GM12878 (cell line): ENCODE measurements at regions not wholly inside any gene's neighbourhood (a gene's known extent, or its start where the extent isn't known, plus 50 kb on each side); places are given as distances from the start of the nearest gene placed in this dataset.

Source experiments
- ATAC-seq: fragments of 200-7000 bp; cut with Tn5 transposase; 3 replicates; pipeline ENCODE4 v1.9.1; 2020; ENCODE audit warnings: mild to moderate bottlenecking, moderate library complexity
- BruUV-seq: library from RNA; stranded (reverse); fragments of 400-500 nt; replicated peaks from 2 replicates; lab custom pipeline; 2021; lab: Mats Ljungman, UMichigan
- CTCF ChIA-PET: fragments of 300-600 bp; sonication (Branson Sonifier 250); formaldehyde crosslinking; extraction: SDS; loops from one replicate; lab custom pipeline; 2021; ENCODE audit warnings: inconsistent platforms; lab: Yijun Ruan, JAX
- POLR2A ChIA-PET: fragments of 350-600 bp; formaldehyde crosslinking; extraction: SDS; loops from one replicate; lab custom pipeline; 2021; ENCODE audit warnings: inconsistent platforms; lab: Charles Lee
- RAD21 ChIA-PET: fragments of 300-600 bp; sonication (Branson Sonifier 250); formaldehyde crosslinking; loops from one replicate; lab custom pipeline; 2023; ENCODE audit warnings: antibody characterized with exemption; ENCODE audit not compliant: unreplicated experiment; lab: Charles Lee
- SMC1A ChIA-PET: fragments of 300-600 bp; sonication (Branson Sonifier 250); formaldehyde crosslinking; loops from one replicate; lab custom pipeline; 2023; ENCODE audit not compliant: unreplicated experiment, uncharacterized antibody; lab: Charles Lee
- DNase-seq: peaks from one replicate; pipeline ENCODE4 v3.0.0-alpha.2; 2011; ENCODE audit warnings: low read depth, low spot score
- FAIRE-seq: peaks from 3 replicates; lab custom pipeline; 2011; peaks lifted over from hg19 to GRCh38; lab: Jason Lieb, UNC
- H2AFZ ChIP-seq: 2 replicates; pipeline ENCODE4 v1.6.0; 2011; ENCODE audit warnings: low read depth, low read length, control low read depth; ENCODE audit not compliant: control insufficient read depth
- H3K27ac ChIP-seq: 2 replicates; pipeline ENCODE4 v1.5.1; 2011; ENCODE audit warnings: control low read depth; ENCODE audit not compliant: control insufficient read depth, insufficient read depth
- H3K27me3 ChIP-seq, 2 experiments: replicated peaks in 1 of 2; 2 replicates each; pipeline versions ENCODE4 v1.6.0 to v1.6.1; 2011; ENCODE audit warnings: low read length in 1 of 2; ENCODE audit not compliant: control insufficient read depth in 2 of 2, insufficient read depth in 2 of 2
- H3K36me3 ChIP-seq, 2 experiments: 2 replicates each; pipeline ENCODE4 v1.5.1; 2011; ENCODE audit warnings: low read length in 1 of 2; ENCODE audit not compliant: control insufficient read depth in 2 of 2, insufficient read depth in 2 of 2
- H3K4me1 ChIP-seq: 2 replicates; pipeline ENCODE4 v1.6.1; 2011; ENCODE audit warnings: mild to moderate bottlenecking, low read length, moderate library complexity, mixed read lengths; ENCODE audit not compliant: control insufficient read depth, insufficient read depth
- H3K4me2 ChIP-seq: 2 replicates; pipeline ENCODE4 v1.6.0; 2011; ENCODE audit warnings: control low read depth; ENCODE audit not compliant: control insufficient read depth, insufficient read depth
- H3K4me3 ChIP-seq: fragments of 200-600 bp; sonication (generic); 2 replicates; pipeline ENCODE4 v1.5.1; 2016
- H3K79me2 ChIP-seq: 2 replicates; pipeline ENCODE4 v1.6.0; 2011; ENCODE audit warnings: low read length; ENCODE audit not compliant: control insufficient read depth, insufficient read depth
- H3K9ac ChIP-seq: 2 replicates; pipeline ENCODE4 v1.8.0; 2011; ENCODE audit warnings: low read length, control low read depth, mixed read lengths; ENCODE audit not compliant: control insufficient read depth, insufficient read depth
- H3K9me3 ChIP-seq: replicated peaks from 3 replicates; pipeline ENCODE4 v1.5.1; 2011; ENCODE audit warnings: mild to moderate bottlenecking, low read length; ENCODE audit not compliant: control insufficient read depth, insufficient read depth
- H4K20me1 ChIP-seq: 2 replicates; pipeline ENCODE4 v1.6.0; 2011; ENCODE audit not compliant: control insufficient read depth, insufficient read depth
- ASH2L ChIP-seq: fragments of 300-600, 200-600 bp; sonication (generic); IDR thresholded peaks from 2 replicates; pipeline ENCODE4 v1.6.1; 2017; ENCODE audit warnings: low read depth, mild to moderate bottlenecking, borderline replicate concordance
- BHLHE40 ChIP-seq, 2 experiments: fragments of 450-650 bp in 1 of 2; IDR thresholded peaks; 2 replicates each; pipeline ENCODE4 v1.6.1; 2011 to 2017; ENCODE audit warnings: low read depth in 2 of 2, borderline replicate concordance in 1 of 2, improper control_type of control experiment in 1 of 2, low read length in 1 of 2, mild to moderate bottlenecking in 1 of 2
- CEBPZ ChIP-seq: fragments of 150-350 bp; IDR thresholded peaks from 2 replicates; pipeline ENCODE4 v1.6.1; 2016; ENCODE audit warnings: low read depth, low read length
- CREB1 ChIP-seq: IDR thresholded peaks from 2 replicates; pipeline ENCODE4 v1.6.1; 2012; ENCODE audit warnings: low read depth, mild to moderate bottlenecking, inconsistent platforms
- E2F8 ChIP-seq: fragments of 450-650 bp; IDR thresholded peaks from 2 replicates; pipeline ENCODE4 v1.6.1; 2018; ENCODE audit warnings: mild to moderate bottlenecking, low read depth, moderate library complexity; ENCODE audit not compliant: partially characterized antibody
- HDGF ChIP-seq: fragments of 450-650 bp; IDR thresholded peaks from 2 replicates; pipeline ENCODE4 v1.6.1; 2016; ENCODE audit warnings: antibody characterized with exemption
- KAT2A ChIP-seq: conservative IDR thresholded peaks from 2 replicates; pipeline ENCODE4 v1.6.1; 2011; ENCODE audit warnings: low read depth, low read length; ENCODE audit not compliant: control insufficient read depth
- KLF5 ChIP-seq: fragments of 450-650 bp; IDR thresholded peaks from 2 replicates; pipeline ENCODE4 v1.6.1; 2014; ENCODE audit warnings: mild to moderate bottlenecking; ENCODE audit not compliant: partially characterized antibody
- MTA2 ChIP-seq: fragments of 450-650 bp; IDR thresholded peaks from 2 replicates; pipeline ENCODE4 v1.6.1; 2016; ENCODE audit warnings: low read depth, mild to moderate bottlenecking, moderate library complexity
- NFIC ChIP-seq: IDR thresholded peaks from 2 replicates; pipeline ENCODE4 v1.6.1; 2012; ENCODE audit warnings: low read depth, mild to moderate bottlenecking, inconsistent platforms, low read length, moderate library complexity
- WGBS: methylation state at CpG from one replicate; pipeline ENCODE4 v1.1.6; 2016; ENCODE audit warnings: low lambda C conversion rate; ENCODE audit not compliant: insufficient replicate concordance, insufficient coverage; ENCODE audit errors: missing lambda C conversion rate; 5-methylcytosine and 5-hydroxymethylcytosine counted together
- in situ Hi-C: fragments of 300-500 bp; cut with MboI; formaldehyde crosslinking; loops from 9 replicates; pipeline ENCODE4 v1.14.3; 2018; ENCODE audit warnings: mixed read lengths
- intact Hi-C: fragments of 100-400 bp; cut with micrococcal nuclease; formaldehyde crosslinking; loops from one replicate; pipeline ENCODE4 v1.14.2; 2022; ENCODE audit not compliant: unreplicated experiment
- TF ChIP-seq, protein P1 (sequence below): fragments of 150-350 bp; IDR thresholded peaks from 2 replicates; pipeline ENCODE4 v1.6.1; 2014; ENCODE audit warnings: mild to moderate bottlenecking, low read depth, low read length

GRCh38 chr6:113772961-113773360 lies 84.2 kb upstream of the MARCKS start:
- Histone ChIP-seq H3K27me3 (no peaks in the 10 kb centered on the region), H3K79me2 (no peaks in the 10 kb centered on the region), H3K4me3 (no peak overlapping the region), H4K20me1 (no peaks in the 10 kb centered on the region), H3K9ac (no peak overlapping the region), H3K36me3 (no peaks in the 10 kb centered on the region), H3K4me2 (no peak overlapping the region), H3K27ac (no peak overlapping the region), H2AFZ (no peak overlapping the region), H3K4me1 (no peaks in the 10 kb centered on the region), H3K9me3 (no peaks in the 10 kb centered on the region)
- in situ Hi-C loops (no loop called here), intact Hi-C loops (no loop called here)
- no peak for ATAC-seq
- SMC1A ChIA-PET, result interaction anchor here (0.7 kb wide), 1 partner anchor 68 kb away, joined by 3 read pairs; no protein-coding TSS in a partner anchor
- CTCF ChIA-PET, result interaction anchor here (1.0 kb wide), 1 partner anchor 31 kb away, joined by 3 read pairs; no protein-coding TSS in a partner anchor
- BruUV-seq, result no TSS peak
- WGBS, result 100% methylated on average over 1 of the region's 1 CpG
- DNase-seq, result no peak
- TF ChIP-seq KAT2A (no peak), BHLHE40 (IDR thresholded peaks at IDR 0.05; ENCODE audit: borderline replicate concordance in 1 of 2, low read depth in 2 of 2, low read length in 1 of 2) (no peak), CREB1 (no peak), HDGF (no peak), ASH2L (no peak), NFIC (no peak), E2F8 (no peak), MTA2 (no peak), CEBPZ (no peak), KLF5 (no peak)
- TF ChIP-seq, protein P1, sequence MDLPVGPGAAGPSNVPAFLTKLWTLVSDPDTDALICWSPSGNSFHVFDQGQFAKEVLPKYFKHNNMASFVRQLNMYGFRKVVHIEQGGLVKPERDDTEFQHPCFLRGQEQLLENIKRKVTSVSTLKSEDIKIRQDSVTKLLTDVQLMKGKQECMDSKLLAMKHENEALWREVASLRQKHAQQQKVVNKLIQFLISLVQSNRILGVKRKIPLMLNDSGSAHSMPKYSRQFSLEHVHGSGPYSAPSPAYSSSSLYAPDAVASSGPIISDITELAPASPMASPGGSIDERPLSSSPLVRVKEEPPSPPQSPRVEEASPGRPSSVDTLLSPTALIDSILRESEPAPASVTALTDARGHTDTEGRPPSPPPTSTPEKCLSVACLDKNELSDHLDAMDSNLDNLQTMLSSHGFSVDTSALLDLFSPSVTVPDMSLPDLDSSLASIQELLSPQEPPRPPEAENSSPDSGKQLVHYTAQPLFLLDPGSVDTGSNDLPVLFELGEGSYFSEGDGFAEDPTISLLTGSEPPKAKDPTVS, result no peak
- RAD21 ChIA-PET, result no interaction called here
- FAIRE-seq, result no peak
- POLR2A ChIA-PET, result no interaction called here
